Thyroid gland (tissue), 4 donors: ENCODE measurements at regions not wholly inside any gene's neighbourhood (a gene's known extent, or its start where the extent isn't known, plus 50 kb on each side); places are given as distances from the start of the nearest gene placed in this dataset.

Source experiments
- POLR2A ChIP-seq, 2 donors: fragments of 450-650 bp; IDR thresholded peaks; one replicate each; pipeline ENCODE4 v1.6.1; 2017; ENCODE audit warnings: antibody characterized with exemption in 2 of 2, mild to moderate bottlenecking in 2 of 2, moderate library complexity in 1 of 2
- TF ChIP-seq, protein P1 (sequence below), 6 experiments: fragments of 200-600 bp in 3 of 6; fragments of 450-650 bp in 3 of 6; sonication (generic) in 3 of 6; IDR thresholded peaks; one replicate each; pipeline ENCODE4 v1.5.1; 2016 to 2019; ENCODE audit warnings: antibody characterized with exemption in 6 of 6, mild to moderate bottlenecking in 2 of 6, inconsistent platforms in 1 of 6, moderate library complexity in 1 of 6

DNA sequence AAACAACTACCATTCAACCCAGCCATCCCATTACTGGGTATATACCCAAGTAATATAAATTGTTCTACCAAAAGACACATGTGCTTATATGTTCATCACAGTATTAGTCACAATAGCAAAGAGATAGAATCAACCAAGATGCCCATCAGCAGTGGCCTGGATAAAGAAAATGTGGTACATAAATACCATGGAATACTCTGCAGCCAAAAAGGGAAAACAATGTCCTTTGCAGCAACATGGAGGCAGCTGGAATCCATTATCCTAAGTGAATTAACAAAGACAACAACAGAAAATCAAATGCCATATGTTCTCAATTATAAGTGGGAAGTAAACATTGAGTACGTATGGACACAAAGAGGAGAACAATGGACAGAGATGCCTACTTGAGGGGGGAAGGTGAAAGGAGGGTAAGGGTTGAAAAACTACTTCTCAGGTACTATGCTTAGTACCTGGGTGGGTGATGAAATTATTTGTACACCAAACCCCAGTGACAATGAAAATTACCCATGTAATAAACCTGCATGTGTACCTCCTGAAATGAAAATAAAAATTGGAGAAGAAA lies 632.1 kb upstream of the AADAT start:
- TF ChIP-seq, protein P1, sequence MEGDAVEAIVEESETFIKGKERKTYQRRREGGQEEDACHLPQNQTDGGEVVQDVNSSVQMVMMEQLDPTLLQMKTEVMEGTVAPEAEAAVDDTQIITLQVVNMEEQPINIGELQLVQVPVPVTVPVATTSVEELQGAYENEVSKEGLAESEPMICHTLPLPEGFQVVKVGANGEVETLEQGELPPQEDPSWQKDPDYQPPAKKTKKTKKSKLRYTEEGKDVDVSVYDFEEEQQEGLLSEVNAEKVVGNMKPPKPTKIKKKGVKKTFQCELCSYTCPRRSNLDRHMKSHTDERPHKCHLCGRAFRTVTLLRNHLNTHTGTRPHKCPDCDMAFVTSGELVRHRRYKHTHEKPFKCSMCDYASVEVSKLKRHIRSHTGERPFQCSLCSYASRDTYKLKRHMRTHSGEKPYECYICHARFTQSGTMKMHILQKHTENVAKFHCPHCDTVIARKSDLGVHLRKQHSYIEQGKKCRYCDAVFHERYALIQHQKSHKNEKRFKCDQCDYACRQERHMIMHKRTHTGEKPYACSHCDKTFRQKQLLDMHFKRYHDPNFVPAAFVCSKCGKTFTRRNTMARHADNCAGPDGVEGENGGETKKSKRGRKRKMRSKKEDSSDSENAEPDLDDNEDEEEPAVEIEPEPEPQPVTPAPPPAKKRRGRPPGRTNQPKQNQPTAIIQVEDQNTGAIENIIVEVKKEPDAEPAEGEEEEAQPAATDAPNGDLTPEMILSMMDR (IDR thresholded peaks at IDR 0.05): no peak
- no peak for TF ChIP-seq POLR2A (IDR thresholded peaks at IDR 0.05)
